ENCODE measurements at regions not wholly inside any gene's neighbourhood (a gene's known extent, or its start where the extent isn't known, plus 50 kb on each side); places are given as distances from the start of the nearest gene placed in this dataset.

DNA sequence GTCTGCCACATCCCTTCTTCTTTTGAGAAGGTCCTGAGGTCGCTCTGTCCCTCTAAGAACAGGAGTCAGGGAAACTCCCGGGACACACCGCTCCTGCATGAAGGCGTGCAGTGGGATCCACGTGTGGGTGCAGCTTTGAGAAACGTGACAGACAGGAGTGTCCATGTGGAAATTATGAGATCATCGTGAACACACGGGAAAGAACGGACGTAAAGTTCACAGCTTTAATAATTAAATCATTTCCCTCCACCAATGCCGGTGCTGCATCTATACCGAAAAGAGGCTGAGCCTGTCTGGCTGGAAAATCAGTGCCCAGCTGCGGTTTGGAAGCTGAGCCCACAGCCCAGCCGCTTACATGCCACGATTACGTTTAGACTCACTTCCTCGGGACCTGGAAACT lies 372.4 kb upstream of the SALL3 start:
- Histone ChIP-seq H3K9me3 (ENCODE audit: low read length) (no peaks in the 10 kb centered on the region), H3K9me2 (ENCODE audit: insufficient read depth, low read length) (no peaks in the 10 kb centered on the region), H3K27ac (ENCODE audit: low read length) (no peak overlapping the region), H3K4me3 (ENCODE audit: low read length) (no peak overlapping the region), H3K9ac (ENCODE audit: low read length) (no peak overlapping the region), H2AFZ (ENCODE audit: low read depth, low read length) (no peak overlapping the region), H3K79me2 (replicated peaks; ENCODE audit: insufficient read depth, low read length) (no peaks in the 10 kb centered on the region), H3K27me3 (ENCODE audit: insufficient read depth, low read depth, low read length) (no peaks in the 10 kb centered on the region), H3F3A (ENCODE audit: insufficient read depth, low read length, poor library complexity, severe bottlenecking) (no peaks in the 10 kb centered on the region), H3K36me3 (ENCODE audit: insufficient read depth, low read length) (no peaks in the 10 kb centered on the region), H3K4me2 (ENCODE audit: low read length) (no peak overlapping the region), H4K20me1 (ENCODE audit: insufficient read depth) (no peaks in the 10 kb centered on the region)
- TF ChIP-seq, protein P1, sequence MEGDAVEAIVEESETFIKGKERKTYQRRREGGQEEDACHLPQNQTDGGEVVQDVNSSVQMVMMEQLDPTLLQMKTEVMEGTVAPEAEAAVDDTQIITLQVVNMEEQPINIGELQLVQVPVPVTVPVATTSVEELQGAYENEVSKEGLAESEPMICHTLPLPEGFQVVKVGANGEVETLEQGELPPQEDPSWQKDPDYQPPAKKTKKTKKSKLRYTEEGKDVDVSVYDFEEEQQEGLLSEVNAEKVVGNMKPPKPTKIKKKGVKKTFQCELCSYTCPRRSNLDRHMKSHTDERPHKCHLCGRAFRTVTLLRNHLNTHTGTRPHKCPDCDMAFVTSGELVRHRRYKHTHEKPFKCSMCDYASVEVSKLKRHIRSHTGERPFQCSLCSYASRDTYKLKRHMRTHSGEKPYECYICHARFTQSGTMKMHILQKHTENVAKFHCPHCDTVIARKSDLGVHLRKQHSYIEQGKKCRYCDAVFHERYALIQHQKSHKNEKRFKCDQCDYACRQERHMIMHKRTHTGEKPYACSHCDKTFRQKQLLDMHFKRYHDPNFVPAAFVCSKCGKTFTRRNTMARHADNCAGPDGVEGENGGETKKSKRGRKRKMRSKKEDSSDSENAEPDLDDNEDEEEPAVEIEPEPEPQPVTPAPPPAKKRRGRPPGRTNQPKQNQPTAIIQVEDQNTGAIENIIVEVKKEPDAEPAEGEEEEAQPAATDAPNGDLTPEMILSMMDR (IDR thresholded peaks at IDR 0.05; ENCODE audit: poor library complexity, severe bottlenecking): no peak
- TF ChIP-seq EZH2 (IDR thresholded peaks at IDR 0.05; ENCODE audit: borderline replicate concordance, insufficient read depth, low read length, poor library complexity, severe bottlenecking) (no peak), SMC3 (conservative IDR thresholded peaks at IDR 0.05; ENCODE audit: poor library complexity) (no peak), POLR2AphosphoS5 (IDR thresholded peaks at IDR 0.05) (no peak), RAD21 (conservative IDR thresholded peaks at IDR 0.05) (no peak)

DNA sequence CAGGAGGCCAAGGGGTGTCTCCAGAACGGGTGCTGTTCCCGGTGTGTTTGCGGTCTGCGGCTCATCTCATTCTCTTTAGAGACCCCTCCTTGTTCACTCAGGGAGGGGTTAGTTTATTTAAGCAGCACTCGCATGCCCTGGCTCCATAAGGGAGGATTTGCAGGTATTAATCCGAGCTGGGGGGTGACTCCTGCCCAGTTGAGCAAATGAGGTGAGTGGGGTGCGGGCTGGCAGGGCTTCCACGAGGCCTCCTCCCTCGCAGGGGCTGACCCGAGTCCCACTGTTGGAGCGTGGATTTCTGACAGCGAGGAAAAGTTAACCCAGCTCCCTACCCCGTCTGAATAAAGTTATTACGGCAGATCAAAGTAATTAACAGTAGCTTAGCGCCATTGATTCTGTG lies 371.8 kb upstream of the SALL3 start:
- H3F3A ChIP-seq (ENCODE audit: insufficient read depth, low read length, poor library complexity, severe bottlenecking): no peaks in the 10 kb centered on the region
- H3K27me3 ChIP-seq (ENCODE audit: insufficient read depth, low read depth, low read length): no peaks in the 10 kb centered on the region
- H3K36me3 ChIP-seq (ENCODE audit: insufficient read depth, low read length): no peaks in the 10 kb centered on the region
- no peak overlapping the region for H3K9ac ChIP-seq (ENCODE audit: low read length)
- no peak overlapping the region for H3K27ac ChIP-seq (ENCODE audit: low read length)
- no peak overlapping the region for H2AFZ ChIP-seq (ENCODE audit: low read depth, low read length)
- no peaks in the 10 kb centered on the region for H3K9me3 ChIP-seq (ENCODE audit: low read length)
- no peak overlapping the region for H3K4me3 ChIP-seq (ENCODE audit: low read length)
- no peaks in the 10 kb centered on the region for H4K20me1 ChIP-seq (ENCODE audit: insufficient read depth)
- no peak overlapping the region for H3K4me2 ChIP-seq (ENCODE audit: low read length)
- TF ChIP-seq EZH2 (IDR thresholded peaks at IDR 0.05; ENCODE audit: borderline replicate concordance, insufficient read depth, low read length, poor library complexity, severe bottlenecking) (no peak), POLR2AphosphoS5 (IDR thresholded peaks at IDR 0.05) (no peak)
- TF ChIP-seq, protein P2, sequence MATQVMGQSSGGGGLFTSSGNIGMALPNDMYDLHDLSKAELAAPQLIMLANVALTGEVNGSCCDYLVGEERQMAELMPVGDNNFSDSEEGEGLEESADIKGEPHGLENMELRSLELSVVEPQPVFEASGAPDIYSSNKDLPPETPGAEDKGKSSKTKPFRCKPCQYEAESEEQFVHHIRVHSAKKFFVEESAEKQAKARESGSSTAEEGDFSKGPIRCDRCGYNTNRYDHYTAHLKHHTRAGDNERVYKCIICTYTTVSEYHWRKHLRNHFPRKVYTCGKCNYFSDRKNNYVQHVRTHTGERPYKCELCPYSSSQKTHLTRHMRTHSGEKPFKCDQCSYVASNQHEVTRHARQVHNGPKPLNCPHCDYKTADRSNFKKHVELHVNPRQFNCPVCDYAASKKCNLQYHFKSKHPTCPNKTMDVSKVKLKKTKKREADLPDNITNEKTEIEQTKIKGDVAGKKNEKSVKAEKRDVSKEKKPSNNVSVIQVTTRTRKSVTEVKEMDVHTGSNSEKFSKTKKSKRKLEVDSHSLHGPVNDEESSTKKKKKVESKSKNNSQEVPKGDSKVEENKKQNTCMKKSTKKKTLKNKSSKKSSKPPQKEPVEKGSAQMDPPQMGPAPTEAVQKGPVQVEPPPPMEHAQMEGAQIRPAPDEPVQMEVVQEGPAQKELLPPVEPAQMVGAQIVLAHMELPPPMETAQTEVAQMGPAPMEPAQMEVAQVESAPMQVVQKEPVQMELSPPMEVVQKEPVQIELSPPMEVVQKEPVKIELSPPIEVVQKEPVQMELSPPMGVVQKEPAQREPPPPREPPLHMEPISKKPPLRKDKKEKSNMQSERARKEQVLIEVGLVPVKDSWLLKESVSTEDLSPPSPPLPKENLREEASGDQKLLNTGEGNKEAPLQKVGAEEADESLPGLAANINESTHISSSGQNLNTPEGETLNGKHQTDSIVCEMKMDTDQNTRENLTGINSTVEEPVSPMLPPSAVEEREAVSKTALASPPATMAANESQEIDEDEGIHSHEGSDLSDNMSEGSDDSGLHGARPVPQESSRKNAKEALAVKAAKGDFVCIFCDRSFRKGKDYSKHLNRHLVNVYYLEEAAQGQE (IDR thresholded peaks at IDR 0.05; ENCODE audit: borderline replicate concordance): no peak
- no peaks in the 10 kb centered on the region for H3K9me2 ChIP-seq (ENCODE audit: insufficient read depth, low read length)
- H3K79me2 ChIP-seq (replicated peaks; ENCODE audit: insufficient read depth, low read length): no peaks in the 10 kb centered on the region

DNA sequence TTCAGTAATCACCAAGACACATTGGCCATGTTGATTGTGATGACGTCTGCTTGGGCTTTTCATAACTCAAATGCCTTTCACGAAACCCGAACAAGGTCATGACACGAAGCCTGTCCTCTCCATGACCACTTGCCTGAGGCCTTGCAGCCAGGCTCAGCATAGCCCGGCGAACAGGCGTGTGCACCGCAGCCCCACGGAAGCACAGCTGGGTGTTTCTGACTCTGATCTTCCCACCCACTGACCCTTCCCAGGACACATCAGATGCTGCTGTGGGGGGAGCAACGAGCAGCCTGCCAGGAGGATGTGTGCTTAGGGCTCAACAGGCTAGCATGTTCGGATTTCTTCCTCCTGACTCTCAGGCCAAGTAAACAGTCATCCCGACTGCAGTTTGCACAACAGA lies 369.4 kb upstream of the SALL3 start:
- no peak overlapping the region for H2AFZ ChIP-seq (ENCODE audit: low read depth, low read length)
- no peak overlapping the region for H3K27ac ChIP-seq (ENCODE audit: low read length)
- no peaks in the 10 kb centered on the region for H3K9me3 ChIP-seq (ENCODE audit: low read length)
- TF ChIP-seq POLR2AphosphoS5 (IDR thresholded peaks at IDR 0.05) (no peak), SMC3 (conservative IDR thresholded peaks at IDR 0.05; ENCODE audit: poor library complexity) (no peak), EP300 (conservative IDR thresholded peaks at IDR 0.05; ENCODE audit: poor library complexity, severe bottlenecking) (no peak), MXI1 (conservative IDR thresholded peaks at IDR 0.05; ENCODE audit: poor library complexity, severe bottlenecking) (no peak), EZH2 (IDR thresholded peaks at IDR 0.05; ENCODE audit: borderline replicate concordance, insufficient read depth, low read length, poor library complexity, severe bottlenecking) (no peak), RAD21 (conservative IDR thresholded peaks at IDR 0.05) (no peak), TAF1 (IDR thresholded peaks at IDR 0.05; ENCODE audit: low read depth) (no peak)
- TF ChIP-seq, protein P2 (IDR thresholded peaks at IDR 0.05; ENCODE audit: borderline replicate concordance): no peak
- TF ChIP-seq, protein P1 (IDR thresholded peaks at IDR 0.05; ENCODE audit: poor library complexity, severe bottlenecking): no peak
- no peaks in the 10 kb centered on the region for H3F3A ChIP-seq (ENCODE audit: insufficient read depth, low read length, poor library complexity, severe bottlenecking)
- no peaks in the 10 kb centered on the region for H3K36me3 ChIP-seq (ENCODE audit: insufficient read depth, low read length)
- H3K9ac ChIP-seq (ENCODE audit: low read length): no peak overlapping the region
- no peak overlapping the region for H3K4me3 ChIP-seq (ENCODE audit: low read length)
- H4K20me1 ChIP-seq (ENCODE audit: insufficient read depth): no peaks in the 10 kb centered on the region
- H3K9me2 ChIP-seq (ENCODE audit: insufficient read depth, low read length): no peaks in the 10 kb centered on the region
- no peak overlapping the region for H3K4me2 ChIP-seq (ENCODE audit: low read length)
- no peaks in the 10 kb centered on the region for H3K79me2 ChIP-seq (replicated peaks; ENCODE audit: insufficient read depth, low read length)
- no peaks in the 10 kb centered on the region for H3K27me3 ChIP-seq (ENCODE audit: insufficient read depth, low read depth, low read length)
